ENCODE measurements at regions not wholly inside any gene's neighbourhood (a gene's known extent, or its start where the extent isn't known, plus 50 kb on each side); places are given as distances from the start of the nearest gene placed in this dataset.

DNA sequence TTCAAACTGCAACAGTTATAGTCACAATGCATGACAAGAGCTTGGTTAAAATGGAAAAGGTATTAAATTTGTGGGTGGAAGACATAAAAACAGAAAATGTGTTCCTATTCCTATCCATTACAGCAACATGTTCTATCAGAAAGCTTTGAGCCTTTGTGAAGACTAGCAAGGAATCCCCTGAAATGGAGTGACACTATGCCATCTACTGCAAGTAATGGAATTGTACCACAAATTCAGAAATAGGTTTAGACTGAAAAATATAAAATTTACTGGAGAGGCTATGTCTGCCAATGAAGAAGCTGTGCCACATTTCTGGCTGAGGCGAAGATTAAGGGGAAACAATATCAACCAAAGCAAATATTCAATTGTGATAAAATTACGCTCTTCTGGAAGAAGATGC lies 247.9 kb downstream of the ADAM29 start:
- H3K14ac ChIP-seq (ENCODE audit: insufficient read length), result no peak overlapping the region
- H3K23ac ChIP-seq (ENCODE audit: insufficient read length), result no peak overlapping the region
- no peak overlapping the region for H3K27ac ChIP-seq (ENCODE audit: low read depth, low read length)

More for the DNA sequence above, 247.9 kb downstream of the ADAM29 start:
- Histone ChIP-seq H3K79me1 (ENCODE audit: low read depth, low read length) (no peaks in the 10 kb centered on the region), H3K4me3 (ENCODE audit: extremely low read depth in 1 of 4, insufficient read depth in 2 of 4, low read depth in 3 of 4, low read length in 4 of 4) (no peak overlapping the region), H2AK5ac (ENCODE audit: low read depth, low read length) (no peak overlapping the region), H3K27me3 (replicated peaks in 1 of 4; ENCODE audit: control insufficient read depth in 3 of 4, extremely low read depth in 1 of 4, insufficient read depth in 3 of 4, low read length in 3 of 4) (no peaks in the 10 kb centered on the region), H4K91ac (replicated peaks; ENCODE audit: insufficient read length, low read length) (no peak overlapping the region), H3K9me3 (ENCODE audit: insufficient read depth in 2 of 2, low read depth in 1 of 2, low read length in 1 of 2) (no peaks in the 10 kb centered on the region), H3K56ac (replicated peaks; ENCODE audit: insufficient read length, low read depth, low read length) (no peak overlapping the region), H2BK5ac (ENCODE audit: low read depth, low read length) (no peak overlapping the region), H3K4ac (replicated peaks; ENCODE audit: insufficient read length, low read depth, low read length) (no peak overlapping the region), H3K18ac (ENCODE audit: extremely low read depth, low read length) (no peak overlapping the region), H4K20me1 (replicated peaks in 1 of 2; ENCODE audit: control insufficient read depth in 1 of 2, insufficient read depth in 2 of 2, low read length in 2 of 2) (no peaks in the 10 kb centered on the region), H4K8ac (ENCODE audit: extremely low read depth, insufficient read depth, low read length) (no peak overlapping the region), H3K79me2 (ENCODE audit: control insufficient read depth in 1 of 2, insufficient read depth in 2 of 2, low read length in 2 of 2) (no peaks in the 10 kb centered on the region), H3K36me3 (ENCODE audit: control insufficient read depth in 2 of 4, insufficient read depth in 4 of 4, low read length in 3 of 4) (no peaks in the 10 kb centered on the region), H4K5ac (ENCODE audit: insufficient read length, low read depth, low read length) (no peak overlapping the region), H2BK20ac (ENCODE audit: low read length) (no peak overlapping the region), H3K23me2 (ENCODE audit: low read depth, low read length) (no peaks in the 10 kb centered on the region), H2BK15ac (ENCODE audit: low read length) (no peak overlapping the region), H3K4me1 (replicated peaks in 1 of 4; ENCODE audit: control insufficient read depth in 3 of 4, insufficient read depth in 4 of 4, low read length in 3 of 4) (no peaks in the 10 kb centered on the region), H2BK12ac (ENCODE audit: low read depth, low read length) (no peak overlapping the region), H2BK120ac (replicated peaks; ENCODE audit: low read depth, low read length) (no peak overlapping the region), H3K4me2 (ENCODE audit: insufficient read depth in 1 of 2, low read depth in 2 of 2, low read length in 2 of 2) (no peak overlapping the region), H2AFZ (ENCODE audit: low read length) (no peak overlapping the region), H3K9ac (replicated peaks in 1 of 4; ENCODE audit: extremely low read depth in 1 of 4, low read depth in 3 of 4, low read length in 3 of 4) (no peak overlapping the region)
- ChIA-PET CTCF (ENCODE audit: partially characterized antibody) (interaction anchor here (0.9 kb wide), 1 partner anchor 88 kb away, joined by 3 read pairs; no protein-coding TSS in a partner anchor), POLR2A (ENCODE audit: partially characterized antibody) (no interaction called here)
- 86% methylated on average over 2 of the region's 2 CpGs; no CpG with 5 or more reads in 1 of the 2 experiments for WGBS, 2 experiments (ENCODE audit: extremely low coverage in 1 of 2, insufficient coverage in 1 of 2, insufficient read length in 1 of 2, insufficient replicate concordance in 2 of 2, low coverage in 1 of 2, low lambda C conversion rate in 2 of 2, missing lambda C conversion rate in 1 of 2)
- TF ChIP-seq JUND (IDR thresholded peaks at IDR 0.05; ENCODE audit: low read length), result no peak
- DNase-seq (ENCODE audit: low read depth in 1 of 2, low spot score in 2 of 2) (no peak), FAIRE-seq (no peak)

Data from H1 (cell line).